Erythroblast (primary cell): ENCODE measurements at regions not wholly inside any gene's neighbourhood (a gene's known extent, or its start where the extent isn't known, plus 50 kb on each side); places are given as distances from the start of the nearest gene placed in this dataset.

ENCODE experiments used
- GATA1 ChIP-seq: IDR thresholded peaks from 2 replicates; pipeline ENCODE4 v1.6.1; 2011; ENCODE audit warnings: low read depth, mild to moderate bottlenecking, control low read depth, low read length, moderate library complexity
- POLR2A ChIP-seq: IDR thresholded peaks from 2 replicates; pipeline ENCODE4 v1.6.1; 2011; ENCODE audit warnings: mild to moderate bottlenecking, low read length

DNA sequence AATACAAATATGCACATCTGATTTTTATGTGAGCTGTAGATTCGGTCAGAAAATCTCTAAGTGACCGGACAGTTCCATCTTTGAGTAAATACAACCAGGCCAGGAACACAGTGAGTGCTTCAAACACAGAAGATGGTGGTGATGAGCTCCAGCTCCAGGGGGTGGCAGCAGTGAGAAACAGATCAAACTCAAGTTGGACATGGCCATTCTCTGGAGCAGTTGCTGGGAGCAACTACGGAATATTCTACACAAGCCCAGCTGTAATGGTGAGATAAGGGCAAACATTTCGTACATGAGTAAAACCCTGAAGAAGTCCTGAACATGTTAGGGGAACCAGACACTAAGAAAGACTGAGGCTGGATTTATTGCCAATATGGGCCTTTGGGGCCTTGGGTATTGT is 100.7 kb downstream of the BARHL2 start:
- TF ChIP-seq POLR2A, result no peak
- no peak for TF ChIP-seq GATA1
